ENCODE measurements at regions not wholly inside any gene's neighbourhood (a gene's known extent, or its start where the extent isn't known, plus 50 kb on each side); places are given as distances from the start of the nearest gene placed in this dataset.

DNA sequence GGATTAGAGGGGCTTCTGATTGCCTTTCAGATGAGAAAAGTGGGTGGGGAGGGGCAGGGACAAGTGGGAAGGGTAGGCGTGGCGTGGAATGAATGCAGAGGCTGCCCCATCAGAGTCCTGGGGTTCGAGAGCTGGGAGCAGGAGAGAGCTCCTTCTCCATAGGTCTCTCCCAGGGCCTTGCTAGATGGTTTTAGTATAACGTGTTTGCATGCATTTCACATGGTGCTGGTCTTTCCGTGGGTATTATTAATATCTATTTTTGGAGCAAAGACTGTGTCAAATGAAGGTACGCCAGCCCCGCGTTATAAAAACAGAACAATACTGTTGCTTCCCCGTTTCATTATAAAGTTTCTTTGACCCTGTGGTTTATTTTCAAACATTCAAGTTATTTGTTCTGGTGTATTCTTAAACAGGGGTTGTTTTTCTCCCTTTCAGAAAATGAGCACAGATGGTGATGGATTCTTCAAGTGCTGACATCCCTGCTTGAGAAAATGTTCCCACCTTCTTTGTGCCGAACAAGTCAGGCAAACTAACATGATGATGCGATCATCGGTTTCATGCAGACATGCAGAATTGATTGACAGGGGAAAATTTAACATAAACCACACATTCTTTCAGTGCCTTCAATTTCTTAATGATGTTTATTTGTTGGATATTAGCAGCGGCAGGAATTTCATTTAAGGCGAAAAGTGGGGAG, 62.1 kb upstream of the ZNF536 start:
- Histone ChIP-seq H3K36me3 (ENCODE audit: control insufficient read depth in 2 of 4, insufficient read depth in 4 of 4, low read length in 3 of 4) (no peaks in the 10 kb centered on the region), H2BK5ac (ENCODE audit: low read depth, low read length) (no peak overlapping the region), H2AK5ac (ENCODE audit: low read depth, low read length) (no peak overlapping the region), H3K9ac (replicated peaks in 1 of 4; ENCODE audit: extremely low read depth in 1 of 4, low read depth in 3 of 4, low read length in 3 of 4) (no peak overlapping the region), H3K56ac (replicated peaks; ENCODE audit: insufficient read length, low read depth, low read length) (no peak overlapping the region), H4K91ac (replicated peaks; ENCODE audit: insufficient read length, low read length) (no peak overlapping the region), H3K4ac (replicated peaks; ENCODE audit: insufficient read length, low read depth, low read length) (no peak overlapping the region), H3K18ac (ENCODE audit: extremely low read depth, low read length) (no peak overlapping the region), H4K8ac (ENCODE audit: extremely low read depth, insufficient read depth, low read length) (no peak overlapping the region), H3K23me2 (ENCODE audit: low read depth, low read length) (no peaks in the 10 kb centered on the region), H3K27me3 (replicated peaks in 1 of 4; ENCODE audit: control insufficient read depth in 3 of 4, extremely low read depth in 1 of 4, insufficient read depth in 3 of 4, low read length in 3 of 4) (no peaks in the 10 kb centered on the region), H3K4me2 (ENCODE audit: insufficient read depth in 1 of 2, low read depth in 2 of 2, low read length in 2 of 2) (no peak overlapping the region), H4K5ac (ENCODE audit: insufficient read length, low read depth, low read length) (no peak overlapping the region), H3K23ac (ENCODE audit: insufficient read length) (no peak overlapping the region), H2BK120ac (replicated peaks; ENCODE audit: low read depth, low read length) (no peak overlapping the region), H3K14ac (ENCODE audit: insufficient read length) (no peak overlapping the region), H3K9me3 (ENCODE audit: insufficient read depth in 2 of 2, low read depth in 1 of 2, low read length in 1 of 2) (no peaks in the 10 kb centered on the region), H3K4me3 (ENCODE audit: extremely low read depth in 1 of 4, insufficient read depth in 2 of 4, low read depth in 3 of 4, low read length in 4 of 4) (no peak overlapping the region), H2BK20ac (ENCODE audit: low read length) (no peak overlapping the region), H3K79me1 (ENCODE audit: low read depth, low read length) (no peaks in the 10 kb centered on the region), H2AFZ (ENCODE audit: low read length) (no peak overlapping the region), H3K27ac (ENCODE audit: low read depth, low read length) (no peak overlapping the region), H4K20me1 (replicated peaks in 1 of 2; ENCODE audit: control insufficient read depth in 1 of 2, insufficient read depth in 2 of 2, low read length in 2 of 2) (no peaks in the 10 kb centered on the region), H2BK12ac (ENCODE audit: low read depth, low read length) (no peak overlapping the region), H3K79me2 (ENCODE audit: control insufficient read depth in 1 of 2, insufficient read depth in 2 of 2, low read length in 2 of 2) (no peaks in the 10 kb centered on the region), H2BK15ac (ENCODE audit: low read length) (no peak overlapping the region), H3K4me1 (replicated peaks in 1 of 4; ENCODE audit: control insufficient read depth in 3 of 4, insufficient read depth in 4 of 4, low read length in 3 of 4) (no peaks in the 10 kb centered on the region; a peak in 1 of 7 replicates)
- ChIA-PET CTCF (ENCODE audit: partially characterized antibody) (interaction anchor here (1.0 kb wide), 1 partner anchor 10 kb away, joined by 3 read pairs; no protein-coding TSS in a partner anchor), POLR2A (ENCODE audit: partially characterized antibody) (no interaction called here)
- TF ChIP-seq RXRA (IDR thresholded peaks at IDR 0.05; ENCODE audit: insufficient read depth, low read depth, low read length) (no peak), TAF1 (IDR thresholded peaks at IDR 0.05; ENCODE audit: low read depth, low read length) (no peak), BACH1 (IDR thresholded peaks at IDR 0.05; ENCODE audit: low read length) (no peak), POU5F1 (IDR thresholded peaks at IDR 0.05; ENCODE audit: low read depth, low read length) (no peak), RAD21 (IDR thresholded peaks at IDR 0.05 in 1 of 2, conservative IDR thresholded peaks at IDR 0.05 in 1 of 2; ENCODE audit: low read depth in 2 of 2, low read length in 2 of 2) (no peak), RBBP5 (IDR thresholded peaks at IDR 0.05; ENCODE audit: borderline replicate concordance, low read depth, low read length) (no peak), CTBP2 (IDR thresholded peaks at IDR 0.05; ENCODE audit: borderline replicate concordance, insufficient read depth, insufficient read length, low read length) (no peak), ZNF274 (IDR thresholded peaks at IDR 0.05; ENCODE audit: borderline replicate concordance, extremely low read depth, low read length) (no peak)
- WGBS, 2 experiments (ENCODE audit: extremely low coverage in 1 of 2, insufficient coverage in 1 of 2, insufficient read length in 1 of 2, insufficient replicate concordance in 2 of 2, low coverage in 1 of 2, low lambda C conversion rate in 2 of 2, missing lambda C conversion rate in 1 of 2): 93% methylated on average over 14 of the region's 14 CpGs; no CpG with 5 or more reads in 1 of the 2 experiments
- no peak for FAIRE-seq
- no peak for DNase-seq (ENCODE audit: low read depth in 1 of 2, low spot score in 2 of 2)

All from H1 (cell line).